B cell (primary cell): ENCODE measurements at regions not wholly inside any gene's neighbourhood (a gene's known extent, or its start where the extent isn't known, plus 50 kb on each side); places are given as distances from the start of the nearest gene placed in this dataset.

Experiments used
- ATAC-seq: fragments of 200-7000 bp; cut with Tn5 transposase; one replicate; pipeline ENCODE4 v1.10.0; 2021; ENCODE audit warnings: low read depth, mild to moderate bottlenecking, moderate number of reproducible peaks, moderate library complexity
- CTCF ChIA-PET: fragments of 350-600 bp; sonication (Branson Sonifier 250); formaldehyde crosslinking; loops from one replicate; lab custom pipeline; 2021; ENCODE audit warnings: antibody characterized with exemption, inconsistent platforms; lab: Charles Lee
- POLR2A ChIA-PET: fragments of 350-600 bp; sonication (Branson Sonifier 250); formaldehyde crosslinking; loops from one replicate; lab custom pipeline; 2021; ENCODE audit warnings: antibody characterized with exemption; lab: Charles Lee
- DNase-seq: peaks from one replicate; pipeline ENCODE4 v3.0.0; 2013
- H2AFZ ChIP-seq: 2 replicates; pipeline ENCODE4 v1.6.1; 2012; ENCODE audit warnings: mild to moderate bottlenecking, low read depth, low read length; ENCODE audit not compliant: insufficient read depth, poor library complexity, severe bottlenecking
- H3K27ac ChIP-seq, 2 donors: 1 replicate in 1 of 2; 2 replicates in 1 of 2; pipeline ENCODE4 v1.5.1; 2012 to 2013; ENCODE audit warnings: low read length in 2 of 2, mild to moderate bottlenecking in 2 of 2, moderate library complexity in 1 of 2
- H3K27me3 ChIP-seq, 4 experiments: fragments of 200-600 bp in 1 of 4; sonication (generic) in 1 of 4; replicated peaks in 1 of 4; 1 replicate in 2 of 4; 2 replicates in 2 of 4; pipeline versions ENCODE4 v1.6.1 to v1.7.0; 2013 to 2016; ENCODE audit warnings: low read length in 3 of 4, mild to moderate bottlenecking in 2 of 4, mixed read lengths in 1 of 4, moderate library complexity in 1 of 4; ENCODE audit not compliant: insufficient read depth in 4 of 4, control insufficient read depth in 3 of 4; ENCODE audit errors: control extremely low read depth in 1 of 4
- H3K36me3 ChIP-seq, 2 experiments: replicated peaks in 1 of 2; 1 replicate in 1 of 2; 2 replicates in 1 of 2; pipeline versions ENCODE4 v1.6.1 to v1.7.1; 2013; ENCODE audit warnings: low read length in 1 of 2; ENCODE audit not compliant: insufficient read depth in 2 of 2, control insufficient read depth in 1 of 2; ENCODE audit errors: control extremely low read depth in 1 of 2, extremely low read depth in 1 of 2
- H3K4me1 ChIP-seq, 2 donors: fragments of 200-600 bp in 1 of 2; sonication (generic) in 1 of 2; 1 replicate in 1 of 2; 2 replicates in 1 of 2; pipeline versions ENCODE4 v1.5.1 to v1.6.1; 2013 to 2017; ENCODE audit warnings: low read length in 2 of 2; ENCODE audit not compliant: control insufficient read depth in 2 of 2, insufficient read depth in 2 of 2
- H3K4me2 ChIP-seq: replicated peaks from 2 replicates; pipeline ENCODE3; 2012; ENCODE audit warnings: mild to moderate bottlenecking, low read depth, low read length; ENCODE audit not compliant: poor library complexity, severe bottlenecking
- H3K4me3 ChIP-seq, 5 experiments: fragments of 200-600 bp in 1 of 5; sonication (generic) in 1 of 5; 1 replicate in 3 of 5; 2 replicates in 2 of 5; pipeline versions ENCODE4 v1.5.1 to v1.7.0; 2011 to 2016; ENCODE audit warnings: low read length in 4 of 5, mild to moderate bottlenecking in 4 of 5, low read depth in 2 of 5, control low read depth in 1 of 5, moderate library complexity in 1 of 5; ENCODE audit not compliant: insufficient read depth in 1 of 5; ENCODE audit errors: control extremely low read depth in 1 of 5, extremely low read depth in 1 of 5
- H3K79me2 ChIP-seq: fragments of 200-600 bp; sonication (generic); one replicate; pipeline ENCODE4 v1.6.0; 2016; ENCODE audit warnings: low read length; ENCODE audit not compliant: control insufficient read depth, insufficient read depth
- H3K9ac ChIP-seq: fragments of 200-600 bp; sonication (generic); 2 replicates; pipeline ENCODE4 v1.6.1; 2017; ENCODE audit warnings: mild to moderate bottlenecking, low read length, moderate library complexity
- H3K9me3 ChIP-seq, 3 donors: one replicate each; pipeline versions ENCODE4 v1.6.1 to v1.7.1; 2013; ENCODE audit warnings: low read length in 2 of 3; ENCODE audit not compliant: control insufficient read depth in 2 of 3, insufficient read depth in 1 of 3; ENCODE audit errors: control extremely low read depth in 1 of 3
- H4K20me1 ChIP-seq: 2 replicates; pipeline ENCODE4 v1.6.0; 2012; ENCODE audit warnings: mild to moderate bottlenecking, low read length; ENCODE audit not compliant: insufficient read depth, control insufficient read depth, poor library complexity, severe bottlenecking
- H3K27ac Mint-ChIP-seq: one replicate; pipeline ENCODE4 v1.8.0; 2021; ENCODE audit warnings: mixed read lengths
- H3K27me3 Mint-ChIP-seq: one replicate; pipeline ENCODE4 v1.8.0; 2021; ENCODE audit warnings: mixed read lengths
- H3K4me1 Mint-ChIP-seq: one replicate; pipeline ENCODE4 v1.8.0; 2021; ENCODE audit warnings: mixed read lengths
- H3K4me3 Mint-ChIP-seq: one replicate; pipeline ENCODE4 v1.8.0; 2021; ENCODE audit warnings: mixed read lengths
- H3K9me3 Mint-ChIP-seq: one replicate; pipeline ENCODE4 v1.8.0; 2022; ENCODE audit warnings: mixed read lengths; ENCODE audit not compliant: insufficient read depth
- CTCF ChIP-seq: fragments of 200-600 bp; IDR thresholded peaks from one replicate; pipeline ENCODE4 v1.8.0; 2022; ENCODE audit warnings: antibody characterized with exemption, mild to moderate bottlenecking
- EZH2 ChIP-seq: IDR thresholded peaks from 2 replicates; pipeline ENCODE4 v1.6.1; 2012; ENCODE audit warnings: borderline replicate concordance, low read depth, mild to moderate bottlenecking, moderate library complexity, low read length; ENCODE audit not compliant: insufficient read depth, poor library complexity, severe bottlenecking
- WGBS: methylation state at CpG from one replicate; pipeline ENCODE4 v1.1.5; 2013; ENCODE audit warnings: missing lambda C conversion rate; ENCODE audit not compliant: insufficient coverage; 5-methylcytosine and 5-hydroxymethylcytosine counted together
- intact Hi-C: fragments of 100-400 bp; cut with micrococcal nuclease; formaldehyde crosslinking; loops from one replicate; pipeline ENCODE4 v1.10.0; 2022

- Histone ChIP-seq H4K20me1 (no peaks in the 10 kb centered on the region), H2AFZ (no peak overlapping the region), H3K4me2 (no peak overlapping the region), H3K4me3 (no peak overlapping the region), H3K36me3 (no peaks in the 10 kb centered on the region), H3K4me1 (peaks cover 0 to 15% of the 10 kb centered on the region in 2 donors), H3K9ac (no peak overlapping the region), H3K9me3 (no peaks in the 10 kb centered on the region), H3K27me3 (no peaks in the 10 kb centered on the region), H3K79me2 (no peaks in the 10 kb centered on the region), H3K27ac (no peak overlapping the region)
- no peak overlapping the region for H3K4me3 Mint-ChIP-seq
- peaks cover 21% of the 10 kb centered on the region for H3K4me1 Mint-ChIP-seq
- TF ChIP-seq CTCF: no peak
- no peak for TF ChIP-seq EZH2
- DNase-seq (no peak), ATAC-seq (no peak)
- intact Hi-C loops: loop anchor here (5.0 kb wide), 1 partner anchor 33 kb away; no protein-coding TSS in a partner anchor
- ChIA-PET CTCF (interaction anchor here (0.6 kb wide), 1 partner anchor 135 kb away, joined by 3 read pairs; no protein-coding TSS in a partner anchor), POLR2A (no interaction called here)
- no peaks in the 10 kb centered on the region for H3K9me3 Mint-ChIP-seq
- no peak overlapping the region for H3K27ac Mint-ChIP-seq
- no peaks in the 10 kb centered on the region for H3K27me3 Mint-ChIP-seq
These were observed 492.0 kb upstream of the MEF2C start for GRCh38 chr5:89374818-89375521.

- intact Hi-C loops: no loop called here
- H3K4me1 ChIP-seq: peaks cover 0 to 15% of the 10 kb centered on the region in 2 donors
- Mint-ChIP-seq H3K9me3 (no peaks in the 10 kb centered on the region), H3K4me3 (peak overlapping the region; percentile 59), H3K27ac (peak overlapping the region; percentile 15), H3K27me3 (no peaks in the 10 kb centered on the region), H3K4me1 (peaks cover 21% of the 10 kb centered on the region)
- no peaks in the 10 kb centered on the region for H3K36me3 ChIP-seq
- H3K9ac ChIP-seq: peak overlapping the region; percentile 3
- no peaks in the 10 kb centered on the region for H3K9me3 ChIP-seq
- WGBS: no CpG with 5 or more reads among the region's 1 CpG
- no peak overlapping the region for H3K27ac ChIP-seq
- H3K27me3 ChIP-seq: no peaks in the 10 kb centered on the region
- no peak for ATAC-seq
- POLR2A ChIA-PET: no interaction called here
- no peaks in the 10 kb centered on the region for H4K20me1 ChIP-seq
- peak overlapping the region in 1 of 5 experiments; percentile 7 for H3K4me3 ChIP-seq
- H3K4me2 ChIP-seq: peak overlapping the region; percentile 28
- CTCF ChIA-PET: interaction anchor here (0.6 kb wide), 1 partner anchor 134 kb away, joined by 3 read pairs; no protein-coding TSS in a partner anchor
- no peak for TF ChIP-seq EZH2
- no peak for TF ChIP-seq CTCF
- peak overlapping the region; percentile 26 for H2AFZ ChIP-seq
- no peaks in the 10 kb centered on the region for H3K79me2 ChIP-seq
- DNase-seq: no peak
These were observed 491.3 kb upstream of the MEF2C start for GRCh38 chr5:89374144-89374784.
